ENCODE measurements at regions not wholly inside any gene's neighbourhood (a gene's known extent, or its start where the extent isn't known, plus 50 kb on each side); places are given as distances from the start of the nearest gene placed in this dataset.

- no peak for DNase-seq (ENCODE audit: low read depth in 3 of 3, low spot score in 1 of 3)
Measured at GRCh38 chr10:31584098-31584631, 265.1 kb downstream of the ZEB1 start.

DNA sequence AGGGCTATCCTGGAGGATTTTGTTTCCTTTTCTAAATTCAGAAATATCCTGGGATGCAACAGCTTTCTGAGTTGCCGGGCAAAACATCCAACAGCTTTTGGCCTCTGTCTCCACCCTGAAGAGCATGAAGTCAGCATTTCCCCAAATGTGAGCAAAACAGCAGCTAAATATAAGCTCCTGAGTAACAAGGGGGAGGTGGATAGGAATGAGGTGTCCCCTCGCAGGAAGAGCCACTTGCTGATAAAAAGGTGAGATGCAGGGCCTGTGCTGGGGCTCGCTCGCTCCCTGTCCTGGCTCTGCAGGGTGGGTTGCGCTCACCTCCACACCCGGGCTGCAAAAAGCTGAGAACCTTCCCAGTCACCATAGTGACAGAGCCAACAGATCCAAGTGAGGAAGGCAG lies 264.3 kb downstream of the ZEB1 start:
- DNase-seq (ENCODE audit: low read depth in 3 of 3, low spot score in 1 of 3) = no peak

- no peak for DNase-seq (ENCODE audit: low read depth in 3 of 3, low spot score in 1 of 3)
Measured at GRCh38 chr10:31582365-31583052, 263.5 kb downstream of the ZEB1 start.

DNA sequence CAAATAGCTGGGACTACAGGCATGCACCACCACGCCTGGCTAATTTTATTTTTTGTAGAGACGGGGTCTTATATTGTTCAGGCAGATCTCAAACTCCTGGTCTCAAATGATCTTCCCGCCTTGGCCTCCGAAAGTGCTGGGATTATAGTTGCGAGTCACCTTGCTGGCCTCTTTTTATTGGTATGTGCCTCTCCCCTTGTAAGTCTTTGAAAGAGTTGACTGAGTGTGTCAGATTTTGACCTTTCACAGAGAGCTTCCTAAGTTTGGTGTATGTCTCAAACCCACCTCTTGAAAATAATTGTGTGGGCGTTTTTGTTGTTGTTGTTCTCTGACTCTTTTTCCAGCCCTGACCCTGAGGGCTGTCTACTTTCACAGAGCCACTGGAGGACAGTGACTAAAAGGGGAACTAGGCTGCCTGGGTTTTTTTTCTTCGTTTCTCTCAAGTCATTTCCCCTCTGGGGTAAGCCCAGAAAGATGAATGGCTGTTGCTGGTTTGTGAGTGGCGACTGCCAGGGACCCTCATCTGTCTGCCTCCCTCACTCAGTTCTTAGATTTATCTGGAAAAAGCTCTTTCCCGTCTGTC lies 262.8 kb downstream of the ZEB1 start:
- no peak for DNase-seq (ENCODE audit: low read depth in 3 of 3, low spot score in 1 of 3)

DNA sequence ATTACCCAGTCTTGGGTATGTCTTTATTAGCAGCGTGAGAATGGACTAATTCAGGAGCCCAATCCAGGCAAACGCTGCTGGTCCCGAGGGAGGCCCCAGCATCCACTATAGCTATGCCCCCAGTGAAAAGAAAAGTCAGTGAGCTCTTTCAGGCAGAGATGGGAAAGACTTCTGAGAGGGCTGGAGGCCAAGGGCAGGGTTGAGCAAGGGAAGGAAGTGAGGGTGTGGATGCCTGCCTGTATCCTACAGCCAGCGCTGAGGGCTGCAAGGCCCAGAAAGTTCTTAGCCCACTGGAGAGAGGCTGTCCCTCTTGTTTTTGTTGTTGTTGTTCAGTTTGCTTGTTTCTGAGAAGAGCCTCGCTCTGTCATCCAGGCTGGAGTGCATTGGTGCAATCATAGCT lies 261.6 kb downstream of the ZEB1 start:
- no peak for DNase-seq (ENCODE audit: low read depth in 3 of 3, low spot score in 1 of 3)
